ENCODE measurements at regions not wholly inside any gene's neighbourhood (a gene's known extent, or its start where the extent isn't known, plus 50 kb on each side); places are given as distances from the start of the nearest gene placed in this dataset.

GRCh38 chr13:50404116-50404515 is 388.9 kb downstream of the KCNRG start:
- Histone ChIP-seq H3K4me3 (ENCODE audit: low read depth, low read length) (no peak overlapping the region), H3K4me1 (ENCODE audit: control insufficient read depth, insufficient read depth, low read length) (peaks cover 6% of the 10 kb centered on the region), H3K9me3 (ENCODE audit: control insufficient read depth, insufficient read depth, low read depth, low read length) (no peaks in the 10 kb centered on the region), H3K27ac (ENCODE audit: extremely low read depth, low read depth, low read length) (no peak overlapping the region), H3K36me3 (ENCODE audit: control insufficient read depth in 2 of 2, insufficient read depth in 1 of 2, low read length in 2 of 2) (no peaks in the 10 kb centered on the region)
- ChIA-PET POLR2A (no interaction called here), CTCF (interaction anchor here (0.8 kb wide), 1 partner anchor 96 kb away, joined by 4 read pairs; no protein-coding TSS in a partner anchor)
- TF ChIP-seq ZNF302 (tag by site-specific recombination; IDR thresholded peaks at IDR 0.05; ENCODE audit: low read depth), result no peak

- ChIA-PET CTCF (no interaction called here), POLR2A (no interaction called here)
- Histone ChIP-seq H3K4me1 (ENCODE audit: control insufficient read depth, insufficient read depth, low read length) (peaks cover 6% of the 10 kb centered on the region), H3K27ac (ENCODE audit: extremely low read depth, low read depth, low read length) (no peak overlapping the region), H3K9me3 (ENCODE audit: control insufficient read depth, insufficient read depth, low read depth, low read length) (no peaks in the 10 kb centered on the region), H3K36me3 (ENCODE audit: control insufficient read depth in 2 of 2, insufficient read depth in 1 of 2, low read length in 2 of 2) (no peaks in the 10 kb centered on the region), H3K4me3 (ENCODE audit: low read depth, low read length) (no peak overlapping the region)
- TF ChIP-seq PRDM1 (tag by site-specific recombination; IDR thresholded peaks at IDR 0.05) (no peak), ZBTB44 (tag by site-specific recombination; IDR thresholded peaks at IDR 0.05) (no peak), ZNF324 (tag by site-specific recombination; IDR thresholded peaks at IDR 0.05) (no peak), ZNF549 (tag by site-specific recombination; IDR thresholded peaks at IDR 0.05) (no peak), ZNF510 (tag by site-specific recombination; IDR thresholded peaks at IDR 0.05; ENCODE audit: insufficient replicate concordance) (no peak), HOXC10 (CRISPR knock-in tag; IDR thresholded peaks at IDR 0.05) (no peak), KLF17 (tag by site-specific recombination; IDR thresholded peaks at IDR 0.05) (no peak), ZNF169 (tag by site-specific recombination; IDR thresholded peaks at IDR 0.05) (no peak), ZNF184 (tag by site-specific recombination; IDR thresholded peaks at IDR 0.05) (no peak), ZNF292 (tag by site-specific recombination; IDR thresholded peaks at IDR 0.05; ENCODE audit: borderline replicate concordance, low read depth) (no peak), MYNN (tag by site-specific recombination; IDR thresholded peaks at IDR 0.05; ENCODE audit: borderline replicate concordance) (no peak), ZNF529 (tag by site-specific recombination; IDR thresholded peaks at IDR 0.05; ENCODE audit: insufficient replicate concordance) (no peak), ZBTB10 (tag by site-specific recombination; IDR thresholded peaks at IDR 0.05) (no peak), ZNF398 (tag by site-specific recombination; IDR thresholded peaks at IDR 0.05) (no peak), ZNF26 (tag by site-specific recombination; IDR thresholded peaks at IDR 0.05) (no peak)
These were observed 389.5 kb downstream of the KCNRG start for GRCh38 chr13:50404769-50405168.

All from HEK293 (cell line).